ENCODE measurements at regions not wholly inside any gene's neighbourhood (a gene's known extent, or its start where the extent isn't known, plus 50 kb on each side); places are given as distances from the start of the nearest gene placed in this dataset.
A peak's percentile ranks its signal among the peaks of the same experiment; 100 is the strongest.

DNA sequence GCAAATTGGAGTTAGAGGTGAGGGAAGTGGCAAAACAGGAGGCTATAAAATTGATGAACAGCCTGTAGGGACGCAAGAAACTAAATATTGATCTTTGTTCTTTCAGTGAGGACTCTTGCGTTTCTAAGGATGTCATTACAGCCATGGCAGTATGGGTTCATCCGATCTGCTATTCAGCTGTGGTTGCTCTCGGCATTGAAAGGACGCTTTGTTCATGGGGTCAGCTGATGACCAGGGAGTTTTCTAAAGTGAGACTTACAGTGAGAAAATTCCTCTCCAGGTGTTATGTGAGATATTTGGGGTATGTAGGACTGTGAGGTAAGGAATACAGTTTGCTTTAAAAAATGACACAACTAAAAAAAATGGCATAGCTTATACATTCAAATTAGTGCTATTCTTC lies 52.7 kb upstream of the PELI1 start:
- no peak for DNase-seq (ENCODE audit: low spot score)

DNA sequence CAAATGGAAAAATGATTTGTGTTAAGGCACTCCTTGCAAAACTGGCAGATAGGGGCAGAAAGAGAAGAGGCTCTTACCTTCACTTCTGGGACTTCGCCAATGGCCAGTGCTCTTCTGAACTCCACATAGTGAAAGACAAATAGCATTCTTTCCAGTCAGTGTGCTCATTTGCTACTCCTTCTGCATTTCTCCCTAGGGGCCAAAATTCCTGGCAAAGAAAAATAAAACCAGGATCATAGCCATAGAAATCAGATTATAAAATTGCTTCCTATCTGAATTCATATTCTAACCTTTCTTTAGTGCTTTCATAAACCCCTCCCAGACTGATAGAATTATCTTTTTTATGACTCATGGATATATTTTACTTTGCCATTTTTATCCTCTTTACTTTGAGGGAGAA lies 56.9 kb upstream of the PELI1 start:
- no peak for DNase-seq (ENCODE audit: low spot score)

DNA sequence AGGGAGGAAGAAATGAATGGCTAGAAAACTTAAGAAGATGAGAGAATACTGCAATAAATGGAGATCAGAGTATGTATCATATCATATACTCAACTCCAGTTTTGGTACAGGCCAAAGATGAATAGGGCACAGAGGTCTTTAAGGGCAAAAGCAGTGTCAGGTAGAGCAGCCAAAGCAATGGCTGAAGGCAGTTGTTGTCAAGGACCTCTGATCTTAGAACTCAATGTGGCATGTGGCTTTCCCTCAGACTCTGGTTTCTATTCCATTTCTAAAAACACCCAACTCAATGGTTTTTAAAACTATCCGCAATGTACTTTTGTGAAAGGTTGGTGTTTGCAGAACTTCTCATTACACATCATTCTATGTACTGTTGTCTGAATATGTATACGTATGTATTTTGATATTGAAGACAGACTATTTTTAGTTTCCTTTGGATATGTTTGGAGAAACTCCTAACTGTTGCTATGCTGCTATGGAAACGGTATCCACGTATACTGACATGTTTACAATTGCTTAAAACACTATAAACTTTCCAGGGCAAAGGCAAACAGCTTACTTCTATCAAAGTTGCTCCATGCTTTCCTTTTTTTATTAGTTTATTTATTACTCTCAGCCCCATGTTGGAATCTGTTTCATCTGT lies 58.1 kb upstream of the PELI1 start:
- DNase-seq (ENCODE audit: low spot score) = peak; percentile 50

DNA sequence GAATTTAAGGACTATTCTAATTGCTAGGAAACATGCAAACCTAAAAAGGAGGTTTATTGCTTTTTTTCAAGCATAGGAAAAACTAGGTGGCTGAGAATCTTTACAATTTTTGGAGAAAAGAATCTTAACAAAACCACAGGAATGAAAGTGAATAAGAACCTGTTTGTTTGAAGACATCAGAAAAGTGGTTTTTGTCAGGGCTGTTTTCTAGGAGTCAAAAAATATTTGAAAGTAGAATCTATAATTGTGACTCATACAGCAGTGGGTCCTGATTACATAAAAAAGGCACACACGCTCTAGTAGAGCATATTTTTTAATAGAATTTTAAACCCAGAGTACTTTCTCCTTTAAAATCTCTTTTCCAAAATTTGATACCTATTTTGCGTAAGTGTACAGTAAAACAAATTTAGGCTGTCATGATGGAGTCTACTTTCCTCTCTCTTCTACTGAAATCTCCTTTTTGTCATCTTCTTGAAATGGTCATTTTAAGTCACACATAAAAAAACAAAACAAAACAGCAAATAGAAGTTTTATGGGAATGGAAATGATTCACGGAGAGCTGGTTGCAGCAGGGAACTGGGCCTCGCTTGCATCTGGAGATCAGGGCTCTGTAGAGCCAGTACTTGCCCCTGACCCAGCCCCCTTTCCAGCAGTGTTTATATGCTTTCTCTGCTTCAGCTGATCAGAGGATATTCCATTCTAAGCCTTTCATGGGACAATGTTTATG lies 59.1 kb upstream of the PELI1 start:
- DNase-seq (ENCODE audit: low spot score) = peak; percentile 49

DNA sequence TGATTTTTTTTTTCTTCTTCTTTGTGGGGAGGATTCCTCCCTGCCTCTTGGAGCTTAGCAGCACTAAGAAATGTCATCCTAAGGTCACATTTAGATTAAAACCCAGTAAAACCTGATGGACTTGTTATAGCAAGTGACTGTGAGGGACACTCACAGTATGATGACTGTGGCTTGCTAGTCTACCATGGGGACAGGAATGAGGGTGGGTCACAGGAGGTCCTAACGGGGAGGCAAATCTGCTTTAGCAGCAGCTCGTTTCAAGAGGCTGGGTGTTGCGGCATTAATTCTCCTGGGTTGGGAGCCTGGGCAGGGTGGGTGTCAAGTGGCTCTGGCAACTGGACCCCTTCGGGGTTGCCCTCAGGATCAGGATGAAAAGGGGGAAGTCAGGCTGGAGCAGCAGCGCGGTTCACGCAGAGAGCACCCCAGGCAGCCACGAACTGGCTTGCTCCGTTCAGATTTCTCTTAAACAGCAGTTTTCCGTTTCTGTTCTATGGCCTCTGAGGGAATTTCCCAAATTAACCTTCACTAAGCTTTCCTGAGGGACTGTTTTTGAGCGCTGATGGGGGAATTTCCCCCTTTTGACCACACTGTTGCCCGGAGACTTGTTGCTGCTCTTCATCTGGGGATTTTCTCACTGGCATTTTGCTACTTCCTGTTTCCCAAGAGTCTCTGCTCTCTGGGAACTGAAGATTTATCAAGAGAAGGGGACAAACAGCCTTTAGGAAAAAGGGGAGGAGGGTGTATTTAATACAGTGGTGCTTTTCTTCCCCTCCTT lies 59.8 kb upstream of the PELI1 start:
- DNase-seq (ENCODE audit: low spot score) = peak; percentile 66

DNA sequence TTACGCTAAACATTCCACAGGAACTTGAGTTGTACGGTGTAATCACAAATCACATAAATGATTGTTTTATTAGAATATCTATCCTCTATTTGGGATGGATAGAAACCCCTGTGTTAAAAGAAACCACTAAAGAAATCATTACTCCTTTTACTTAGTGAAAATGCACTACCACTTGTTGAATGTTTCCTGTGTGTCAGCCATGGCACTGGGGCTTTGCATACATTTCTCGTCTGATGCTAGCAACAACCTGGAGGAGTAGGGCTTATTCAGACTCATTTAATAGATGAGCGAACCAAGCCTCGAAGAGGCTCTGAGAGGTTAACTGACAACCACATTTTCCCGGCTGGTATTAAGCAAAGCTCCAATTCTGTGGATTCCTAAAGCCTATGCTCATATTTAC lies 60.5 kb upstream of the PELI1 start:
- DNase-seq (ENCODE audit: low spot score) = peak; percentile 29

DNA sequence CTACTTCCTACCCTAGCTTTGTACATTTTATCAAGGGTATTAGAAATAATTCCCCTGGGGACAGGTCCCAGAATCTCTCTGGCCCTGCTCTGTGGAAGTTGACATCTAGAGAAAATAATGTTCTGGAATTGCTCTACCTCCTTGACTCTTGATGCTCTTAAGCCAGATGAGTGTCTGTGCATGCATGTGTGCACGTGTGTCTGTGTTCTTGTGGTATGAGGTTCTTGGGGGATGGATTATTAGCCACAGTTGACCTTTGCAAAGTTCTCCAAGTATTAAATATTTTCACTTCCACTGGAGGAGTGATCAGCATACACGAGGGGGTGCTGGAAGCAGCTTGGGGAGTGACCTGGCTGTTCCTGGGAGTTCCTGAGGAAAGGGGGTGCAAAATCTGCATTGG lies 61.2 kb upstream of the PELI1 start:
- no peak for DNase-seq (ENCODE audit: low spot score)

DNA sequence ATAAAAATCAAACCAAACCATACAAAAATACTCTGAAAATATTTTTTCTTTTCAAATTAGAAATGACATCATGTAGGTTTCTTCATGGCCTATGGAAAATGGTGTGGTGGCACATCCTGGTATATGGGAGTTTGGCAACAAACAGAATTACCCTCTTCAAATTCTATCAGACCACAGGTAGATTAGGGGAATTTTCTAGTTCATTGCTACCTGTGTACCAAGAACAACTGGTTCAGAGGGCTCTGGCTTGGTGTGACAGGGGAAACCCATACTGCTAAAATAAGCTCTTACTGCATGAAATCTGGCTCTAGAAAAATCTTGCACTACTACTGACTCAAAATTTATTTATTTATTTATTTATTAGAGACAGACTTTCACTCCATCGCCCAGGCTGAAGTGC lies 63.4 kb upstream of the PELI1 start:
- peak; percentile 61 for DNase-seq (ENCODE audit: low spot score)

DNA sequence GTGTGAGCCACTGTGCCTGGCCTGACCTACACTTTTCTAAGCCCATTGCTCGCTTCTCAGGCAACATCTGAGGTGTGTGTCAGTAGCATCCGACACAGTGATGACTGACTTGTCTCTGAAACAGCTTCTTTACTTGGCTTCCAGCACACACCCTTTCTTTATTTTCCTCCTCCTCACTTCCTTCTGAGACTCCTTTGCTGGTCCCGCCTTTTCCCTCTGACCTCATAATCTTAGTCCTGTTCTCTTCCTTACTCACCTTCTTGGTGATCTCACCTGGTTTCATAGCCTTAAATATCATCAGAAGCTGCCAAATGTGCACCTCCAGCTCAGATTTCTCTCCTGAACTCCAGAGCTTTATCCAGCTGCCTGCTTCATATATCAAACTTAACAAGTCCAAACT lies 66.6 kb upstream of the PELI1 start:
- DNase-seq (ENCODE audit: low spot score) = no peak

DNA sequence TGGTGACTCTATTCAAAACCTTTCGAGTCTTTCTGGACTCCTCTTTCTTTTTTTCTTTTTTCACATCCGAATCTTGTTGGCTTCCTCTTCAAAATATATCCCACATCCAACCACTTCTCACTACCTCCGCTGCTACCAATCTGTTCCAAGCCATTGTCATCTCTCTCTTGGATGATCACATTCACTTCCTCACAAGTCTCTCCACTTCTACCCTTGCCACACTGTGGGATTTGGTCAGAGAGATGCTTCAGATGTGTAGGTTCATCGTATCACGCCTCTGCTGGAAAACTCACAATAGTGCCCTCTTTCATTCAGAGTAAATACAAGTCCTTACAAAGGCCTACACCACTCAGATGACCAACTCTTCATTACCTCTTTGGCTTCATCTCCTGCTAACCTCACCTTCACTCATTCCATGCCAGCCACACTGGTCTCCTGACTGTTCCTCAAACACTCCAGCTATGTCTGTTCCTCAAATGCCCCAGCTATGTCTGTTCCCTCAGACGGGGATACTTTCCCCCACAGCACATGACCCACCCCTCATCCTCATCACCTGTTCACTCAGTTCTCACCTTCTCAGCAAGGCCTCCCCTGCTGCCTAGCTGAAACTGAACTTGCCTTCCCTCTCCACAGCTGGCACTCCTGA lies 67.2 kb upstream of the PELI1 start:
- no peak for DNase-seq (ENCODE audit: low spot score)

DNA sequence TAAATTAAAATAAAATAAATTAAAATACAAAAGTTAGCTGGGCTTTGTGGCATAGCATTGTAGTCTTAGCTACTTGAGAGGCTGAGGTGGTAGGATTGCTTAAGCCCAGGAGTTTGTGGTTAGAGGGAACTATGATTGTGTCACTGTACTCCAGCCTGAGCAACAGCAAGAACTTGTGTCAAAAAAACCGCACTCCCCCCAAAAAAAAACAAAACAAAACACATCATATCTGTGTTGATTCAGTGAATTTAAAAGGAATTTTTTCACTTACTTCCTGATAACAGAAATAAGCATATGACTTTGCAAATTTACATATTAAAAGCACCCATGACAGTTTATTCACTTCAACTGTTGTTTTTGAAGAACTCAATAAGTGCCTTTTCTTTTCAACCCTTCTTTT lies 68.1 kb upstream of the PELI1 start:
- peak; percentile 60 for DNase-seq (ENCODE audit: low spot score)

DNA sequence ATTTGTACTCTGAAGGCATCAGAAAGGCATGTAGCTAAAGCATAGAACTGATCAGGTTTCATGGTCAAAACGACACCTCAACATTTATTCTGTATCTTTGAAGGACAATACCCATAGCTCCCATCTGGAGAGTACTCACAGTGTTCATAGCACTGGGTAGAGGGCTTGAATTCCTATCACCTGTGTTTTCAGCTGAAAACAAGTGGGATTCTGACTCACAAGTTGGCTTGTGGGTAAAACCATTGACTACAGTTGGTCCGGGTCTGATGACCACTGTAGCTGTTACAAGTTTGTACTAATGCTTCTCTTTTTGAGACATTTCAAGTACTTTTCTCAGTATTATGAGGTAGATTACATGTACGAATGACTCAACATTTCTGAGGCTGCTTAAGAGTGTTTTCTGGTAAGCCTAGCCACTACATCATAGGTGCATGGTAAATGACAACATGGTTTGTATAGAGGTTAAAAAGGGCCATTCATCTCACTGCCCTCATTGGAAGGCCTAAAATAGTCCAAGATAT lies 68.6 kb upstream of the PELI1 start:
- peak; percentile 74 for DNase-seq (ENCODE audit: low spot score)

DNA sequence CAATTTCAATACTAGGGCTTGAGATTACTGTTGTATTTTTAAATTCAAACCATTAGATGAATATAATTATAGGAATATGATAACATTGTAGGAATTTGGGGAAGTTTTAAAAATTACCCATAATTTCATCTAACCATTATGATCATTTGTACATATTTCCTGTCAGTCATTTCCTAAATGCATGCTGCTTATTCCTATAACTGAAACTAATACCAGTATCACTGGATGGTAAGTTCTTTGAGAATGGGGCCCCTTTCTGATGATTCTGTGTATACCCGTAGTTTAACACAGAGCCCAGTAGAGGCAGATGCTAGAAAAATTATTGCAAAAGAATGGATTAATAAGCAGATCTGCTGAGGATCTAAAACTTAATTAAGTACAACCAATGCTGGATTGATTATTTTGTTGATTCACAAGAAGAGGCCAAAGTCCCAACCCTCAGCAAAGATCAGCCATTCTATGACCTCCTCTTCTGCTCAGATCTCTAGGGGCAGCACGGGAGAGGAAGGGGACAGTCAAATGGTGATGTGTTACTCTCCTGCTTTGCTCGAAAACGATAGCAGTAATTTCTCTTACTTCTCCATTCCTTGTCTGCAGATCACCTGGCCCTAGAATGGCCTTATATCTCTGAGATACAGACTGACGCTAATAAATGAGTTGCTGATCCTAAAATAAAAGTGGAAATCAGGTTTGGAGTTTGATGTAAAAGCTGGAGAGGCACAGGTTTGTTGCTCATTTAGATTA lies 69.5 kb upstream of the PELI1 start:
- no peak for DNase-seq (ENCODE audit: low spot score)

DNA sequence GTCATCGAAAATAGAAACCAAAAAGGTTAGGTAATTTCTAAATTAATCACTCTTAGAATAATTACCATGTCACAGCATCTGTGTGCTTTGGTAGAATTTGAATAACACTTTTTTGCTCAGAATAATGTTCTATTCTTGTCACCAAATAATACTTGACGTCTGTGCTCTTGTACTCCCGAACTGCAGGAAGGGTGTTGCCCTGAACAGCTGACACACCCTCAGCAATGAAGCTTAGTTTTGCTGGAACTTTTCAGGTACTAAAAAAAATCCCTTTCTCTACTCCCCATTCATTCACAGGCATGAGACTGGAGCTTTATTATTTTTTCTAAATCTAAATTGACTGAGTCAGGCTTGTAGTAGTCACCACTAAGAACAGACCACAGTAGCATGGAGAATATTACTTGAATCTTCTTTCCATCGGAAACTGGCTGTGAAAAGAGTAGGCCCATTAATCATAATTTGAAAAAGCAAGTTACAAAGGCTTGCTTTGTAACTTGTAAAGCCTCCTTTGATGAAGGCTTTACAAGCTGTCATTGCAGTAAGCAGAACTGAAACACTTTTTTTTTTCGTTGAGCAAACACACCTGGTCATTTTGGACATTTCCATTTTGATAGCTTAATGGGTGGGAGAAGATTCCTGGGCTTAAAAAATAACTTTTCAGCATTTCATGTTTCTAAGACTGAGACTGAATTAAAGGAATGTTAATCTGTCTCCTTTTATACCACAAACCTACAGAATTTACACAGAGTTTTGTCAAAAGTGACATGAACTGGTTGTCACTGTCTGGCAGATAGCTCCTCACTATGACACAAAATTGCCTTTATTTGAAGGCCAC lies 70.3 kb upstream of the PELI1 start:
- DNase-seq (ENCODE audit: low spot score) = peak; percentile 78

DNA sequence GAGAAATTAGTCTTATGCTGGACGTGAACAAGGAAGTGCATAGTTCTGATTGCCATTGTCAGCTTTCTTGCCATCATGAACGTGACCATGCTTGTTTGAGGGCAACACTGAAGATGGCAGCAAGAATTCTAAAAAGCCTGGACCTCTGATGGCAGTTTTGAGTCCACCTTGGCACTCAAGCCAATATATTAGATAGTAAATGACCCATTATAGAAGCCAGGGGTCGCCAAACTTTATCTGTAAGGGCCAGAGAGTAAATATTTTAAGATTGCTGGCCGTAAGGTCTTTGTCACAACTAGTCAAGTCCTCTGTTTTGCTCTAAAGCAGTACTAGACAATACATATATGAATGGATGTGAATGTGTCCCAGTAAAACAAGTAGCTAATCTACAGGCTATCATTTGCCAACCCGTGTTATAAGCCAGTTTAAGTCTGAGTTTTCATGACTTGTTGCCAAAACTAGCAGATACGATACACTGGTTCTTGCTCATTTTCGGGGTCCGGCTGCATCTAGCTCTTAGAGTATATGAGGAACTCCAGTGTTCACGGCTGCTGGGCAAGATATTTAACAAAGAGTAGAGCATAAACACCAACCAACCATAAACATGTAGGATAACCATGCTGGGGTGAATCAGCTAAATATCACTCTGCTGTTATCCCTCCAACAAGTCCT lies 73.1 kb upstream of the PELI1 start:
- DNase-seq (ENCODE audit: low spot score) = no peak

DNA sequence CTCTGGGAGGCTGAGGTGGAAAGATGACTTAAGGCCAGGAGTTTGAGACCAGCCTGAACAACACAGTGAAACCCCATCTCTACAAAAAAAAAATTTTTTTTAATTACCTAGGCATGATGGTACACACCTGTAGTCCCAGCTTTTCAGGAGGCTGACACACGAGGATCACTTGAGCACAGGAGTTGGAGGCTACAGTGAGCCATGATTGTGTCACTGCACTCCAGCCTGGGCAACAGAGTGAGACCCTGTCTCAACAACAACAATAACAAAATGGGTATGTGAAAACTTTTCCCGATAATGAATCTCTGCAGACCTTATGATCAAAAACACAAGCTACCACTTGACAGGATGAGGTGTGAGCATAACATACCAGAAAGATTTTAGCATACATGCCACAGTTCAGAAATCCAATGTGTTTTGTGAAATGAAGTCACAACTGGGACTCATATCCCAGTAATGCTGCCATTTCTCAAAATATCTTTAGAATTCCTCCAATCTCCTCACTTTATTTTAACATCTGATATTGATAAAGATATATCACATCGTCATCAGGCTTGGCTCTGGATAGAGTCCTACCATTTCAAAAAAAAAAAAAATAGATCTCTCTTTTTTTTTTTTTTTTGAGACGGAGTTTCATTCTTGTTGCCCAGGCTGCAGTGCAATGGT lies 74.0 kb upstream of the PELI1 start:
- no peak for DNase-seq (ENCODE audit: low spot score)

DNA sequence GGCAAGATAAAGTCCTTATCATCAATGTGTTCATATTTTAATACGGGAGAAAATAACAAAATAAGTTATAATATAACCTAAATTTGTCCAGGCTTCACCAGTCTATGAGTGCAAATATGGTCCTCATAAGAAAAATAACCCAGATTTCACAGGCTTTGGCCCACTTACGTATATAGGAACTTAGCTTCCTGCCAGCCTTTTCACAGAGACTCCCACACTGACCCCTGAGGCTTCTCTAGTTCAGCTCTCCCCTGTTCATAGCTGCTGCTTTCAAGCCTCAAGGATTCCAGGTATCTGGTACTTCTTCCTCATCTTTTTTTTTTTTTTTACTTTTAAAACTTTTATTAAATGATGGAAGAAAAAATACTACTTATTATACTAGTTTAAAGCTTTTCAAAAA lies 74.9 kb upstream of the PELI1 start:
- DNase-seq (ENCODE audit: low spot score) = no peak

DNA sequence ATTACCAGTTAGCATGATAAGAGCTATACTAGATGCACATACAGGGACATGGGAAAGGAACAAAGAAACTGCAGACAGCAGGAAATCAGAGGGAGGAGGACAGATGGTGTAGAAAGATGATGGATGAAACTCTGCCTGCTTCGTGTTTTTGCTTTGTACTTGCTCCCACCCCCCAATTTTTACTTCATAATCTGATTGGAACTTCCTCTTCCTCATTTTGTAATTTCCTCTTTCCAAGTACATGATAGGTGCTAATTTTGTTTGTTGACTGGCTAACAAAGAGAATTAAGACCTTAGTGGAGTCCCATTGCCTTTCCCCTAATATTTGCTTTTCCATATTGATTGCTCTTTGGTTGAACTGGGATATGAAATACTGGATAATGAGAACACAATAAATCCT lies 76.0 kb upstream of the PELI1 start:
- DNase-seq (ENCODE audit: low spot score) = no peak

DNA sequence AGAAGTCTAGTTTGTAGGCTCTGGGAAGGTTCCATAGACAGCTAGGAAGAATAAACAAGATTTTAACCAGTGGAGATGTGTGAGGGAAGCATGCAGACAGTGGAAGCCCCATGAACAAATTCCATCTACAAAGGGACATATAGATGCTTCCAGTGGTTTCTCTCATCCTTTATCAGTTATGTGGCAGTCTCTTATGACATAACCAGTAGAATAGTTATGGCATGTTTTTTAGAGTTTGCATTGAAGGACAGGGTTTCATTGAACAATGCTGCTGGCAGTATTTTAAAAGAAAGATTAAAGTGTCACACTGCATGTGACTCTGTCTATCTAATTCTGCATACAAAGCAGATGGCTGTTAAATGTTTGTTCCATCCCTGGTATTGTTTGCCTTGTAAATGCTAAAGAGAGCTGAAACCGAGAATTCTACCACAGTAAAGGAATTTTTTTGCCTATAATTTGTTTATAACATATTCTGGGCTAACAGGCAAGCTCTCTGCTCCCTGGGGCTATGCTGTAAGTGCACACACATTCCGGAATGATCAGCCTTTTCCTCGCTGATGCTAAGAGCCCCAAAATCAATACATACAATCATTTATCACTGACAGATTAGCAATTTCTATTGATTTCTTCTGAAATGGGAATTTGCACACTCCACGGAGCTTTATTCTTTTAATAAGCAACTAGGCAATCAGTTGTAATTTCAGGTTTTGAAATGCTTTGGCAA lies 76.8 kb upstream of the PELI1 start:
- DNase-seq (ENCODE audit: low spot score) = no peak

All from CD4-positive, alpha-beta T cell treated with Interleukin-2 at 100 ng/mL for 4 hours (primary cell).